HepG2 (cell line): ENCODE measurements at regions not wholly inside any gene's neighbourhood (a gene's known extent, or its start where the extent isn't known, plus 50 kb on each side); places are given as distances from the start of the nearest gene placed in this dataset.

Source experiments
- DNMT1 ChIP-seq: sonication (generic); formaldehyde crosslinking; IDR thresholded peaks from 2 replicates; pipeline ENCODE4 v1.5.1; 2020; ENCODE audit warnings: mild to moderate bottlenecking, missing genetic modification reagents
- EEA1 ChIP-seq: sonication (generic); formaldehyde crosslinking; IDR thresholded peaks from 2 replicates; pipeline ENCODE4 v1.5.1; 2020; ENCODE audit warnings: mild to moderate bottlenecking, missing genetic modification reagents, borderline replicate concordance
- FOXO4 ChIP-seq: sonication (generic); formaldehyde crosslinking; conservative IDR thresholded peaks from 2 replicates; pipeline ENCODE4 v1.8.1; 2023; ENCODE audit warnings: missing genetic modification reagents
- KIAA2018 ChIP-seq: sonication (generic); formaldehyde crosslinking; IDR thresholded peaks from 2 replicates; pipeline ENCODE4 v1.5.0; 2020; ENCODE audit warnings: mild to moderate bottlenecking, missing genetic modification reagents, borderline replicate concordance
- KLF11 ChIP-seq: IDR thresholded peaks from 2 replicates; pipeline ENCODE4 v1.6.1; 2016; ENCODE audit warnings: missing compliant biosample characterization
- PRPF4 ChIP-seq: fragments of 200-400 bp; formaldehyde crosslinking; IDR thresholded peaks from 2 replicates; pipeline ENCODE4 v1.6.1; 2016; ENCODE audit warnings: low read length, low read depth; ENCODE audit not compliant: poor library complexity, severe bottlenecking
- RNF2 ChIP-seq: fragments of 450-650 bp; conservative IDR thresholded peaks from 2 replicates; pipeline ENCODE4 v1.6.1; 2016; ENCODE audit warnings: low read depth
- RNF219 ChIP-seq: sonication (generic); formaldehyde crosslinking; IDR thresholded peaks from 2 replicates; pipeline ENCODE4 v1.5.0; 2020; ENCODE audit warnings: mild to moderate bottlenecking, missing genetic modification reagents
- SALL2 ChIP-seq: sonication (generic); formaldehyde crosslinking; IDR thresholded peaks from 2 replicates; pipeline ENCODE4 v1.8.1; 2023; ENCODE audit warnings: mild to moderate bottlenecking, missing genetic modification reagents, inconsistent platforms
- SIX4 ChIP-seq: sonication (generic); formaldehyde crosslinking; IDR thresholded peaks from 2 replicates; pipeline ENCODE4 v1.4.0; 2020; ENCODE audit warnings: missing genetic modification reagents
- TAF1 ChIP-seq: sonication (generic); formaldehyde crosslinking; IDR thresholded peaks from 2 replicates; pipeline ENCODE4 v1.4.0; 2020; ENCODE audit warnings: missing genetic modification reagents
- TFDP2 ChIP-seq: sonication (generic); formaldehyde crosslinking; IDR thresholded peaks from 2 replicates; pipeline ENCODE4 v1.4.0; 2020; ENCODE audit warnings: missing genetic modification reagents
- ZNF282 ChIP-seq: fragments of 450-650 bp; IDR thresholded peaks from 2 replicates; pipeline ENCODE4 v1.6.1; 2018; ENCODE audit not compliant: partially characterized antibody
- ZNF761 ChIP-seq: sonication (generic); formaldehyde crosslinking; conservative IDR thresholded peaks from 2 replicates; pipeline ENCODE4 v1.4.0; 2020; ENCODE audit warnings: mild to moderate bottlenecking, missing genetic modification reagents
- ZNF775 ChIP-seq: sonication (generic); formaldehyde crosslinking; IDR thresholded peaks from 2 replicates; pipeline ENCODE4 v1.4.0; 2020; ENCODE audit warnings: missing genetic modification reagents, mild to moderate bottlenecking, moderate library complexity, borderline replicate concordance
- ZNF777 ChIP-seq: sonication (generic); formaldehyde crosslinking; IDR thresholded peaks from 2 replicates; pipeline ENCODE4 v1.4.0; 2020; ENCODE audit warnings: missing genetic modification reagents

- no peak for TF ChIP-seq EEA1 (CRISPR knock-in tag)
- no peak for TF ChIP-seq SALL2 (CRISPR knock-in tag)
- no peak for TF ChIP-seq ZNF777 (CRISPR knock-in tag)
- no peak for TF ChIP-seq ZNF761
- no peak for TF ChIP-seq TFDP2
- TF ChIP-seq ZNF775 (CRISPR knock-in tag) = no peak
- TF ChIP-seq KIAA2018 = no peak
- no peak for TF ChIP-seq PRPF4
- TF ChIP-seq DNMT1 (CRISPR knock-in tag) = no peak
- TF ChIP-seq ZNF282 = no peak
- TF ChIP-seq TAF1 (CRISPR knock-in tag) = no peak
- TF ChIP-seq KLF11 (CRISPR knock-in tag) = no peak
- TF ChIP-seq RNF2 = no peak
- TF ChIP-seq FOXO4 (CRISPR knock-in tag) = 0 out of 2 replicates have a peak, but pooled peaks have one; percentile 62
- TF ChIP-seq RNF219 (CRISPR knock-in tag) = no peak
- no peak for TF ChIP-seq SIX4 (CRISPR knock-in tag)
Measured at GRCh38 chr2:20113004-20113796, 61.8 kb upstream of the LAPTM4A start (continued).
